AG10803 (cell line): ENCODE measurements at regions not wholly inside any gene's neighbourhood (a gene's known extent, or its start where the extent isn't known, plus 50 kb on each side); places are given as distances from the start of the nearest gene placed in this dataset.

Source experiments
- DNase-seq: peaks from one replicate; pipeline ENCODE4 v3.0.0; 2010; ENCODE audit warnings: low read depth
- H3K4me3 ChIP-seq: 2 replicates; pipeline ENCODE4 v1.5.1; 2011; ENCODE audit warnings: mild to moderate bottlenecking, low read length, control low read depth
- TF ChIP-seq, protein P1 (sequence below): conservative IDR thresholded peaks from 2 replicates; pipeline ENCODE4 v1.5.1; 2011; ENCODE audit warnings: mild to moderate bottlenecking, low read length, control low read depth, inconsistent platforms

DNA sequence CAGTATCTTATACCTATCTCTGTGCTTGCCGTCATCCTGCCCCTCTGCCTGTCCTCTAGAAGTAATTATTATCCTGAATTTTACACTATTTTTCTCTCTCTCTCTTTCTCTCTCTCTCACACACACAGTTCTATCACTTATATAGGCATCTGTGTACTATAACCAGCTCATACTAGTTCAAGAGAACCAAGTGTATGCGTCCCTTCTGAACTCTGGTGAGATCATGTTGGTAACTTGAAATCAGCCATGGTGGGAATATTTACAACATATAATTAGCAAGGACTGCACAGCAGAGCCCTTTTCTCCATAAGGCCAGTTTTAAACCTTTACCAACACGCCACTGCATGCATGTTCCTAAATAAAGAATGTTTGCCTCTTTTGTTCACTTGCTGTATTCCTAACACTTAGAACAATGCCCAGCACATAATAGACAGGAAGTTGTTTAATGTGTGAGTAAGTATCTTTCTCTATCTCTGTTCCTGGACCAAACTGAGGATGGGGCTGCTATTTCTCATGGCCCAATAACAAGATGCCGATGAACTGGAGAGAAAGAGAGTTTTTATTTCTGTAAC is 51.1 kb upstream of the IL21 start:
- H3K4me3 ChIP-seq: no peak overlapping the region
- TF ChIP-seq, protein P1, sequence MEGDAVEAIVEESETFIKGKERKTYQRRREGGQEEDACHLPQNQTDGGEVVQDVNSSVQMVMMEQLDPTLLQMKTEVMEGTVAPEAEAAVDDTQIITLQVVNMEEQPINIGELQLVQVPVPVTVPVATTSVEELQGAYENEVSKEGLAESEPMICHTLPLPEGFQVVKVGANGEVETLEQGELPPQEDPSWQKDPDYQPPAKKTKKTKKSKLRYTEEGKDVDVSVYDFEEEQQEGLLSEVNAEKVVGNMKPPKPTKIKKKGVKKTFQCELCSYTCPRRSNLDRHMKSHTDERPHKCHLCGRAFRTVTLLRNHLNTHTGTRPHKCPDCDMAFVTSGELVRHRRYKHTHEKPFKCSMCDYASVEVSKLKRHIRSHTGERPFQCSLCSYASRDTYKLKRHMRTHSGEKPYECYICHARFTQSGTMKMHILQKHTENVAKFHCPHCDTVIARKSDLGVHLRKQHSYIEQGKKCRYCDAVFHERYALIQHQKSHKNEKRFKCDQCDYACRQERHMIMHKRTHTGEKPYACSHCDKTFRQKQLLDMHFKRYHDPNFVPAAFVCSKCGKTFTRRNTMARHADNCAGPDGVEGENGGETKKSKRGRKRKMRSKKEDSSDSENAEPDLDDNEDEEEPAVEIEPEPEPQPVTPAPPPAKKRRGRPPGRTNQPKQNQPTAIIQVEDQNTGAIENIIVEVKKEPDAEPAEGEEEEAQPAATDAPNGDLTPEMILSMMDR: no peak
- DNase-seq: no peak

DNA sequence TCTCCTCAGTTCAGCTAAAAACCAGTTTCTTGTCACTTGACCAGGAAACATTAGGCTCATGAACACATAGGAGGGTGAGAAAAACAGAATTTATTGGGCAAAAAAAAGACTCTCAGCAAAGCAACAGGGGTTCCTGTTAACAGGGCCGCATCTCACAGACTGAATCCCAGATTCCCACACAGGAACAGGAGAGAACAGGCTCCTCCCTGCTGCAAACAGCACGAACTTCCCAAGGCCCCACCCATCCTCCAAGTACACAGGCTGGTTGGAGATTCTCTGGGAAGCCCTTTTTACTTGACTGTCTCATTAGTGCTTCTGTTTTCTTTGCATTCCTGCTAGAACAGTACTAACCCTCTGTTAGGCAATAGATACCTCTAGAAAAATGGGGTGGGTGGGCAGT is 52.4 kb upstream of the IL21 start:
- no peak overlapping the region for H3K4me3 ChIP-seq
- peak; percentile 32 for DNase-seq
- TF ChIP-seq, protein P1: no peak

DNA sequence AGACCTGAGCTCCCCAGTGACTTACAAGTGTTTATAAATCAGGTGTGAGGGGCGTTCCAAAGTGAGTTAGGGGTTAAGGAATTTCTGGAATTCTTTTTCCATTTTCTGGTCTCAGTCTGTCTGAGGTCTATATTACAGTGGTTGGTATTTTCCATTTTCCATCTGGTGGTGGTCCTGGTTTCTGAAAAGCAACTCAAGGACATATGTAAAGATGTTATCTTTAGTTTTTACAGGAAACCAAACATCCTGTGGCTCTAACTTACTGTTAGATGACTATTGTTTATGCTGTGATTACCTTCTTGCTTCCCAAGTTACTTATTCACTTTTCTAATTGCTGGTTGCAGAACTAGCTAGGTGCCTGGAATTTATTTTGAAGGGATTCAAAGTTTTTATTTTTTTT is 53.5 kb upstream of the IL21 start:
- TF ChIP-seq, protein P1: no peak
- H3K4me3 ChIP-seq: no peak overlapping the region
- no peak for DNase-seq

DNA sequence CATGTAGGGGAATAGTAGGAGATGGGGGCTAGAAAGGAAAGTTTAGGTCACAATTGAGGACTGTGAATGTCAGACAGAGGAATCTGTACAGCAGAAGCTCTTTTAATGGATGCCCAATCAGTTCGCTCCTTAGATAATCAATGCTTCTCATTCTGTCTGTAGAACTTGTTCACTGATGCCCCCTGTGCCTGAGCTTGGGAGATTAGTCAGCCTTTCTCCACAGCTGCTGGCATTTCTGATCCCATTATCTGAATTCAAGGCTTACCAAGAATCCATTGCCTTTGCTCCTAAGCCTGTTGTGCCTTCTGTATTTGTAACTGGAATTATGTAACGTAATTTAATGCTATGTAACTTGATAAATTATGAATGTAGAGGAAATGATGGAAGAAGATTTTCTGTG is 53.2 kb upstream of the BBS12 start:
- no peak overlapping the region for H3K4me3 ChIP-seq
- TF ChIP-seq, protein P1: no peak
- no peak for DNase-seq

DNA sequence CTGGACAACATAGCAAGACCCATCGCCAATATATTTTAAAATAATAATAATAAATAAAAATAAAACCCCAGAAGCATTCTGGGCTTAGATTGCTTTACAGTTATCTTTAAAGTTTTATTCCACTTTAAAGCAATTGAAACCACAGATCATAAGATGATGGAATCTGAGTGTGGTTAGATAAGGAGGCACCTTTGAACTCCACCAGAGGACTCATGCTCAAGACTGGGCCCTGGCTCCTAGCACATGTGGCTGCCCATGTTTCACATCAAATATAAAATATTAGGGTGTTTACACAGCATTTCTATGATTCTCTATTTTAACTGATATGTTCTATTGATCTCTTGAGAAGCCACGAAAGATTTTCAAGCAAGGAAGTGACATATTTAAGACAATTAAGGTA is 52.6 kb upstream of the BBS12 start:
- no peak for DNase-seq
- TF ChIP-seq, protein P1: no peak

DNA sequence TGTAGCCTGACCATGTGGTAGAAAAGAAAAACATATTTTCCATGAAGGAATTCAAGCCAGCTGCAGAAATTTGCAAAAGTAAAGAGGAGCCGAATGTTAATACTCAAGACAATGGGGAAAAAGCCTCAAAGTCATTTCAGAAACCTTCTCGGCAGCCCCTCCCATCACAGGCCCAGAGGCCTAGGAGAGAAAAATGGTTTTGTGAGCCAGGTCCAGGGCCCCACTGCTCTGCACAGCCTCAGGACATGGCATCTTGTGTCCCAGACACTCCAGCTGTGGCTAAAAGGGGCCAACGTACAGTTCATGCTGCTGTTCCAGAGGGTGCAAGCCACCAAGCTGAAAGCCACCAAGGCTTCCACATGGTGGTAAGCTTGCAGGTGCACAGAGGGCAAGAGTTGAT is 50.9 kb upstream of the BBS12 start:
- TF ChIP-seq, protein P1: no peak
- no peak for DNase-seq
- H3K4me3 ChIP-seq: no peak overlapping the region

More for the DNA sequence above, 52.6 kb upstream of the BBS12 start:
- H3K4me3 ChIP-seq: no peak overlapping the region
